Heart left ventricle (tissue), 13 donors: ENCODE measurements at regions not wholly inside any gene's neighbourhood (a gene's known extent, or its start where the extent isn't known, plus 50 kb on each side); places are given as distances from the start of the nearest gene placed in this dataset.

ENCODE experiments used
- POLR2A ChIP-seq, 2 donors: fragments of 450-650 bp; IDR thresholded peaks; one replicate each; pipeline ENCODE4 v1.6.1; 2017; ENCODE audit warnings: antibody characterized with exemption in 2 of 2, mild to moderate bottlenecking in 2 of 2, moderate library complexity in 2 of 2
- TF ChIP-seq, protein P1 (sequence below), 12 donors: fragments of 200-600 bp; sonication (generic) in 4 of 12; IDR thresholded peaks; one replicate each; pipeline versions ENCODE4 v1.5.0 to v1.8.0; 2018 to 2022; ENCODE audit warnings: antibody characterized with exemption in 12 of 12, mild to moderate bottlenecking in 5 of 12
- donor health status: ischemic (EF 13 %, LVEDD 7.1; RV severe dilation, severe dysfunction).
- donor health status: DM: no; HTN: yes; CAD: no.
- donor health status: DM: no; HTN: no; CAD: no.
- donor health status: ischemic (EF 25% LVEDD 6.9; RV normal size, moderate dysfunction).
- donor health status: ischemic (EF 25% LVEDD 5.7; RV mildly dilated, moderate dysfunction).
- donor health status: ischemic (EF 35%, LVEDD 5.7; RV mildly dilated, moderate dysfunction).
- donor health status: nonischemic (EF 11% LVEDD 7.7; RV severe dilation, severe dysfunction).
- donor health status: DM: yes; HTN: yes; CAD: no.
- donor health status: PGD.
- donor health status: ischemic (EF 29% LVEDD 5.4; RV normal size, mild dysfunction).
- donor health status: nonischemic (EF 23%, LVEDD 6.1; RV moderate dilation, normal function).

DNA sequence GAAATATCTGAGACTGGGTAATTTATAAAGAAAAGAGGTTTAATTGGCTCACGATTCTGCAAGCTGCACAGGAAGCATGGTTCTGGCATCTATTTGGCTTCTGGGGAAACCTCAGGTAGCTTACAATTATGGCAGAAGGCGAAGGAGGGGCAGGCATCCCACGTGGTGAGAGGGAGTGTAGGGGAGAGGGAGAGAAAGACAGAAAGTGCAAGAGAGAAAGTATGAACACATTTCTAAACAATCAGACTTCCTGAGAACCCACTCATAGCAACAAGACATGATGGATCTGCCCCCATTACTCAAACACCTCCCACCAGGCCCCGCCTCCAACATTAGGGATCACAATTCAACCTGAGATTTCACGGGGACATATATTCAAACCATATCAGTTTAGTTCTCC lies 107.4 kb downstream of the PERP start:
- TF ChIP-seq, protein P1, sequence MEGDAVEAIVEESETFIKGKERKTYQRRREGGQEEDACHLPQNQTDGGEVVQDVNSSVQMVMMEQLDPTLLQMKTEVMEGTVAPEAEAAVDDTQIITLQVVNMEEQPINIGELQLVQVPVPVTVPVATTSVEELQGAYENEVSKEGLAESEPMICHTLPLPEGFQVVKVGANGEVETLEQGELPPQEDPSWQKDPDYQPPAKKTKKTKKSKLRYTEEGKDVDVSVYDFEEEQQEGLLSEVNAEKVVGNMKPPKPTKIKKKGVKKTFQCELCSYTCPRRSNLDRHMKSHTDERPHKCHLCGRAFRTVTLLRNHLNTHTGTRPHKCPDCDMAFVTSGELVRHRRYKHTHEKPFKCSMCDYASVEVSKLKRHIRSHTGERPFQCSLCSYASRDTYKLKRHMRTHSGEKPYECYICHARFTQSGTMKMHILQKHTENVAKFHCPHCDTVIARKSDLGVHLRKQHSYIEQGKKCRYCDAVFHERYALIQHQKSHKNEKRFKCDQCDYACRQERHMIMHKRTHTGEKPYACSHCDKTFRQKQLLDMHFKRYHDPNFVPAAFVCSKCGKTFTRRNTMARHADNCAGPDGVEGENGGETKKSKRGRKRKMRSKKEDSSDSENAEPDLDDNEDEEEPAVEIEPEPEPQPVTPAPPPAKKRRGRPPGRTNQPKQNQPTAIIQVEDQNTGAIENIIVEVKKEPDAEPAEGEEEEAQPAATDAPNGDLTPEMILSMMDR (IDR thresholded peaks at IDR 0.05) = no peak
- no peak for TF ChIP-seq POLR2A (IDR thresholded peaks at IDR 0.05)
